GM10266 (cell line): ENCODE measurements at regions not wholly inside any gene's neighbourhood (a gene's known extent, or its start where the extent isn't known, plus 50 kb on each side); places are given as distances from the start of the nearest gene placed in this dataset.

Experiments
- DNase-seq: peaks from one replicate; pipeline ENCODE4 v3.0.0; 2012; ENCODE audit errors: extremely low spot score
- TF ChIP-seq, protein P1 (sequence below): IDR thresholded peaks from 2 replicates; pipeline ENCODE4 v1.5.1; 2012; ENCODE audit warnings: mild to moderate bottlenecking, low read depth; ENCODE audit not compliant: control insufficient read depth, insufficient read depth; ENCODE audit errors: missing control alignments

DNA sequence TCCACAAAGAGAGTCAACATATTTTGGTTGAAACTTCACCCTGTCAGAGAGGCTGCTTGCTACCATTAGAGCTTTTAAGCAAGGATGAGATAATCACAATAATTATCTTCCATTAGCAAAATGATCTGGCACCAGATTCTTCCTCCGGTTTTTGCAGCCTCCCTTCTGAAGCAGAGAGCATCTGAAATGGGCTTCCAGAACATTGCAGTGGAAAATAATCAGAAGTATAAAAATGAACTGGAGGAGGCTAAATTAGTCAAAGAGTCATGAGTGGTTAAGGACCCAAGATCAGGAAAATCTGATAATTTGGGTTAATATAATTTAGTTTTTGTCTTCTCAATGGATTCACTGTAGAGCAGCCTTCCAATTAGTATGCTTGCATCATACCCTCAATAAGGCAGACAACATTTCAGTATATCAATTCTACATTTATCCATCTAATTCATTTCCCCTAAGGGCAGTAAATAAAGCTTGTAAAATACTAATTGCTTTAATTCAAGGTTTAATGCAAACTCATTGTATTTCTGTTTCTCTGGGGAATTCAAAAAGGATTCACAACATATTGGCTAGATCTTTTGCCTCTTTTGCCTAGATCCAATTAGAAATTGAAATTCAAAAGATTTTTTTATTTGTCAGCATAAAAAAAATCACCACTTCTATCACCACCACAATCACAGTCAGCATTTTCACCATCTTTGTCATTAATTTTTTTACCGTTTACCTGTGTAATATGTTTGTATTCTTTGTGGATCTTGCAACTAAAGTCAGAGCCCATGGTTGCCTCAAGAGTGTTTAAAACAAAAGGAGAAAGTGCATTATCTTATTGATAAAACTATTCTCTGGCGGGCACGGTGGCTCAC lies 537.2 kb upstream of the DCC start:
- TF ChIP-seq, protein P1, sequence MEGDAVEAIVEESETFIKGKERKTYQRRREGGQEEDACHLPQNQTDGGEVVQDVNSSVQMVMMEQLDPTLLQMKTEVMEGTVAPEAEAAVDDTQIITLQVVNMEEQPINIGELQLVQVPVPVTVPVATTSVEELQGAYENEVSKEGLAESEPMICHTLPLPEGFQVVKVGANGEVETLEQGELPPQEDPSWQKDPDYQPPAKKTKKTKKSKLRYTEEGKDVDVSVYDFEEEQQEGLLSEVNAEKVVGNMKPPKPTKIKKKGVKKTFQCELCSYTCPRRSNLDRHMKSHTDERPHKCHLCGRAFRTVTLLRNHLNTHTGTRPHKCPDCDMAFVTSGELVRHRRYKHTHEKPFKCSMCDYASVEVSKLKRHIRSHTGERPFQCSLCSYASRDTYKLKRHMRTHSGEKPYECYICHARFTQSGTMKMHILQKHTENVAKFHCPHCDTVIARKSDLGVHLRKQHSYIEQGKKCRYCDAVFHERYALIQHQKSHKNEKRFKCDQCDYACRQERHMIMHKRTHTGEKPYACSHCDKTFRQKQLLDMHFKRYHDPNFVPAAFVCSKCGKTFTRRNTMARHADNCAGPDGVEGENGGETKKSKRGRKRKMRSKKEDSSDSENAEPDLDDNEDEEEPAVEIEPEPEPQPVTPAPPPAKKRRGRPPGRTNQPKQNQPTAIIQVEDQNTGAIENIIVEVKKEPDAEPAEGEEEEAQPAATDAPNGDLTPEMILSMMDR = no peak
- no peak for DNase-seq

DNA sequence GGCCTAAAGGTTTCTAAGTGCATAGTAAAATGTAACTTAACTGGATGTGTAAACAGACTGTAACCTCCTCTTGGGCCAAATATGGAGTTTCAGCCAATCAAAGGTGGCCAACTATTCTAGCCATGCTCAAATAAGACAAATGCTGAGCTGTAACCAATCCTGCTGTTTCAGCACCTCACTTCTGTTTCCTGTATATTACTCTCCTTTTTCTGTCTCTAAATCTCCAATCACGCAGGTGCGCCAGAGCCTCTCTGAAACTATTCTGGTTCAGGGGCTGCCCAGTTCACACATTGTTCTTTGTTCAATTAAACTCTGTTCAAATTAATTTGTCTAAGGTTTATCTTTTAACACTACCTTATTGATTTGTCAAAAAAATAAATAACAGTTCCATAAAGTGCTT lies 532.7 kb upstream of the DCC start:
- no peak for DNase-seq
- TF ChIP-seq, protein P1 = no peak

DNA sequence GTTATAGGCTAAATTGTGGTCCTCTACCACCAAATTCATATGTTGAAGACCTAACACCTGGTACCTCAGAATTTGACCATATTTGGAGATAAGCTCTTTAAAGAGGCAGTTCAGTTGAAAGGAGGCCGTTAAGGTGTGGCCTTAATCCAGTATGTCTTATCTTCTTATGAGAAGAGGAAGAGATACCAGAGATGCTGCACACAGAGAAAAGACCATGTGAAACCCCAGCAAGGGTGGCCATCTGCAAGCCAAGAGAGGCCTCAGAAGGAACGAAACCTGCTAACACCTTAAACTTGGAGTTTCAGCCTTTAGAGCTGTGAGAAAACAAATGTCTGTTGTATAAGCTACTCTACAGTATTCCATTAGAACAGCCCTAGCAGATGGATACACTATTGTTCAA lies 528.1 kb upstream of the DCC start:
- no peak for DNase-seq
- TF ChIP-seq, protein P1 = no peak

DNA sequence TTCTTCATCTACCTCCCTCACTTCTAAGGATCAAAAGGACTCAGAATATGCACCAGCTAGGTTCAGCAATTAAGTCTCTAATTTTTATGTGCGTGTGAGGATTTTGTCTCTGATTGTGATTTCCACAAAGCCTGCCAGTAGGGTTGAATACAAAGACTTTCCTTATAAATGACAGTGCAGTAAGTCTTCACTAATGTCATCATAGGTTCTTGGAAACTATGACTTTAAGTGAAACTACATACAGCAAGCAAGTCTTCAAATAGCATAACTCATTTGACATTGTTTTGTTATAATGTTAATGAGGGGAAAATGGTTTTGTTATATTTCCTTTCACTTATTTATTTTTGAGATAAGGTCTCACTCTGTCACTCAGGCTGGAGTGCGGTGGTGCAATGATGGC lies 526.3 kb upstream of the DCC start:
- DNase-seq = no peak
- TF ChIP-seq, protein P1 = no peak

DNA sequence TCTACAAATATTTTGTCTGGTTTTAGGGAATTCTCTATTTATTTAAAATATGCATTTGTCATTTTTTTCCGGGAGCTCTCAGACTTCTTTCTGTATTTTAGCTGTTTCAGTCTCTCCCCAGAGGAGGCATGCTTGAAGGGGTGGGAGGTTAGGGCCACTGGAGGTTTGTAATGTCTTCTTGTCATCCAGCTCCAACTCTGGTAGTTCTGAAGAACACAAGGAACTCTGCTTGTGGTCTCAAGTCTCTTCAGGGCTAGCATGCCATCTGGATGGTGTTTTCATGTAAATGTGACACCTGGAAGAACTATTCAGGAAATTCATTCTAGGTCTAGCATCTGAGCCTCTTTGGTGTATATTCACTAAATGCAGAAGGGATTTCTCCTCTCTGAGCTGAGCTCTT lies 518.4 kb upstream of the DCC start:
- TF ChIP-seq, protein P1 = no peak
- DNase-seq = no peak

DNA sequence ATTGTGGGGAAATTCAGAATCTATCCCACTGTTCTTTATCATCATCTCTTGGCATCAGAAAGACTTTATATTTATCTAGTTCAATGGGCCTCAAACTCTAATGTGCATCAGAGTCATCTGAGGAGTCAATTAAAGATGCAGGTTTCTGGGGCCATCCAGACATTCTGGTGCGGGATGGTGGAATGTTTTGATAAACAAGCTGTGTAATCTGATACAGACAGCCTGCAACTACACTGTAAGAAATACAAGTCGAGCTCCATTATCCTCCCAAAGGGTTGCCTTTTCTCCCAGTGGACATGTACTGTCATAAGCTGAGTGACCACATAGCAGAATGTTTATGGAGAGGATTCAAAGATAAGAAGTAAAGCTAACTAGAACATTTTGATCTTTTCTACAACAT lies 515.3 kb upstream of the DCC start:
- TF ChIP-seq, protein P1 = no peak
- no peak for DNase-seq

DNA sequence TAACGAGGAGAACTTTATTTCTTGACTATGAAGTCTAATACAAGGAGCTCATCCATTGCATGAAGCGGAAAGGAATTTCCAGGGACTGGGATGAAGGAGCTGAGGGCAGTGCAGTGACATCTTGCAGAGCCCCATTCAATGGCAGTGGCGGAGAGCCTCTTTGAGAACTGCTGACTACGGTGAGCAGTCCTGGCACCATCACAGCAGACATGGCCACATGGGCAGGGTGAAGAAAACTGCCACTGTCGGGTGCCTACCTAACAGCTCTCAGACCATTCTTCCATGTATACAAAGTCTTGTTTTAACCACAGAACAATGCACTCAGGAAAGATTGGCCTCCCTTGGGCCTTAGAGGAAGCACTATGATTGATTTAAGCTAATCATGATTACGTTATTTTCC lies 506.1 kb upstream of the DCC start:
- DNase-seq = no peak
- TF ChIP-seq, protein P1 = no peak
